Fibroblast of villous mesenchyme (primary cell): ENCODE measurements at regions not wholly inside any gene's neighbourhood (a gene's known extent, or its start where the extent isn't known, plus 50 kb on each side); places are given as distances from the start of the nearest gene placed in this dataset.

ENCODE experiments used
- DNase-seq: peaks from one replicate; pipeline ENCODE4 v3.0.0-alpha.2; 2010; ENCODE audit warnings: low read depth
- H3K4me3 ChIP-seq: 2 replicates; pipeline ENCODE4 v1.5.1; 2011; ENCODE audit warnings: low read depth, mild to moderate bottlenecking, low read length
- TF ChIP-seq, protein P1 (sequence below): IDR thresholded peaks from 2 replicates; pipeline ENCODE4 v1.5.1; 2012; ENCODE audit warnings: low read depth, mild to moderate bottlenecking, low read length; ENCODE audit not compliant: insufficient read depth

DNA sequence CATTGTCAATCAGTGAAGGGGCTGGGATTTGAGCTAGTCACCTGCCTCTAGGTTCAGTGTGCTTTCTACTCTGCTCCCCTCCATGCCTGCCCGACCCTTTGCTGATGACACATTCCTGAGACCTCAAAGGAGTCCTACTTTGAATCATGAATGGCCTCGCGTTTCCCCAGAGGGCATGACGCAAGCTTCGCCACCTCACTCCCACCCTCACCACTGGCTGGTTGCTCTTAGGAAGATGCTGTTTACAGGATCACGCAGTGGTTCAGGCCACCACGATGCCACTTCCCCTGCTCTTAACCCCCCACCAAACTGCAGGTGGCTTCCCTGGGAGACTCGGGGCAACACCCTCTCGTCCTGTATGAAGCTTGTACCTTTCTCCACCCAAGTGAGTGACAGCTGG is 62.9 kb upstream of the B3GAT1 start:
- TF ChIP-seq, protein P1, sequence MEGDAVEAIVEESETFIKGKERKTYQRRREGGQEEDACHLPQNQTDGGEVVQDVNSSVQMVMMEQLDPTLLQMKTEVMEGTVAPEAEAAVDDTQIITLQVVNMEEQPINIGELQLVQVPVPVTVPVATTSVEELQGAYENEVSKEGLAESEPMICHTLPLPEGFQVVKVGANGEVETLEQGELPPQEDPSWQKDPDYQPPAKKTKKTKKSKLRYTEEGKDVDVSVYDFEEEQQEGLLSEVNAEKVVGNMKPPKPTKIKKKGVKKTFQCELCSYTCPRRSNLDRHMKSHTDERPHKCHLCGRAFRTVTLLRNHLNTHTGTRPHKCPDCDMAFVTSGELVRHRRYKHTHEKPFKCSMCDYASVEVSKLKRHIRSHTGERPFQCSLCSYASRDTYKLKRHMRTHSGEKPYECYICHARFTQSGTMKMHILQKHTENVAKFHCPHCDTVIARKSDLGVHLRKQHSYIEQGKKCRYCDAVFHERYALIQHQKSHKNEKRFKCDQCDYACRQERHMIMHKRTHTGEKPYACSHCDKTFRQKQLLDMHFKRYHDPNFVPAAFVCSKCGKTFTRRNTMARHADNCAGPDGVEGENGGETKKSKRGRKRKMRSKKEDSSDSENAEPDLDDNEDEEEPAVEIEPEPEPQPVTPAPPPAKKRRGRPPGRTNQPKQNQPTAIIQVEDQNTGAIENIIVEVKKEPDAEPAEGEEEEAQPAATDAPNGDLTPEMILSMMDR = no peak

DNA sequence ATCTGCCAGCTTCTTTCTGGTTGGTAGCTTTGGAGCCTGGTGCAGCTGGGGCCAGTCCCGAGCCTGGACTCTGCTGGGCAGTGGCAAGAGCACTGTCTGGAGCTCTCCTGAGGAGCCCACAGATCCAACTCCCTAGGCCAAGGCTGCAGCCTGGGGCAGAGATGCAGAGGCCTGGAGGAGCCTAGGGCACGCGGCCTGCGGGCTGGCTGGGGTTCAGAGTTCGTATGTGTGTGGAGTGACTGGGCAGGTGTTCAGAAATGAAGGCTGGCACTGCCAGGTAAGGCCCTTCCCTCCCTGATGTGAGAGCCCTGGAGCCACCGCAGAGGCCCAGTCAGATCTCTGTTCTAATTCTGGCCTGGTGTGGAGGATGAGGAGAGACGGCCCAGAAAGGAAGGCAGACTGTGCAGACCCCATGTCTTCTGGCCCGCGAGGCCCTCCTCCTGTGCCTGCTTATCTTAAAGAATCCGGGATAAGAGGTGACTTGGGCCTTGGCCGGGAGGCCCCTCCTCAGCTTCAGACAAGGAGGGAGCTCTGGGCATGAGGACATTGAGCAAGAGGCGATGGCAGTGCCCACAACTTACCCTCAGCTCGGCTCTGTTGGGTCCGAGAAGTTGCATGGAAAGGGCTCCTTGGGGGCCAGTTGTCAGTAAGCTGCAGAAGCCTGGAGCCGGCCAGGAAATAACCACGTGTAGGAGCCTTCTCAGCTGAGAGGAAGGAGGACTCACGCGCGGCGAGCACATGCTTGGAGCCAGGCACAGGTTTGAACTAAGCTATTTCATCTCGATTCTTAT is 62.2 kb upstream of the B3GAT1 start:
- no peak overlapping the region for H3K4me3 ChIP-seq
- DNase-seq = no peak
- TF ChIP-seq, protein P1 = no peak

More for the DNA sequence above, 62.9 kb upstream of the B3GAT1 start:
- H3K4me3 ChIP-seq = no peak overlapping the region
- no peak for DNase-seq

DNA sequence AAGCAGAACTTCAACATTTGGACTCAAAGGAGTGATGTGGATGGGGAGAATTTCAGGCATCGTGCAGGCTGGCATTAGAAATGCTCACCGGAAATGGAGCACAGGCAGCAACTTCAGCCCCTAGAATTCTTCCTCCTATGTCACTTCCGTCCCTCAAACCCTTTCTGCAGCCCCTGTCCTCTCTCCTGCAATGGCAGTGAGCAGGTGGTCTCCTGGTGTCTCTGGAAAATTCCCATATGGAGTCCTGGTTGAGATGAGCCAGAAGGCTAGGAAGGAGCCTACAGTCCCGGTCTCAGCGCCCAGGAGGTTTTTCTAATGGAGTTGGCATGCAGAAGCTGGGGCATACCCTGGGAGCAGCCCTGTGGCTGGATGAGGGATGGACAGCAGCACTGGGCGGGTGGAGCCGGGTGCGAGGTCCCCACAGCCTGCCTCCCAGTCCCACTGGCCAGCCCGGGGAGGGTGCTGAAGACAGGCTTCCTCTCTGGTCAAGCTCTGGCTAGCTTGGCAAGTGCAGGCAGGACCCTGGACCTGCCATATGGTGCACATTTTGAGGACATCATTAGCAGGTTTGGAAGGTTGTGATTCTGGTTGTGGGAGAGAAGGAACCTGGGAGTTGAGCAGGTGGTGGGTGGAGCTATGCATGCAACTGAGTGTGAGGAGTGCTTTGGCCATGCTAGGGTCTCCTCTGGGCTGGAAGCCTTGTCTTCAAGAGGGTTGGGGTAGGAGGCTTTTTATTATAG is 59.8 kb upstream of the B3GAT1 start:
- TF ChIP-seq, protein P1 = no peak
- no peak for DNase-seq
- H3K4me3 ChIP-seq = no peak overlapping the region

DNA sequence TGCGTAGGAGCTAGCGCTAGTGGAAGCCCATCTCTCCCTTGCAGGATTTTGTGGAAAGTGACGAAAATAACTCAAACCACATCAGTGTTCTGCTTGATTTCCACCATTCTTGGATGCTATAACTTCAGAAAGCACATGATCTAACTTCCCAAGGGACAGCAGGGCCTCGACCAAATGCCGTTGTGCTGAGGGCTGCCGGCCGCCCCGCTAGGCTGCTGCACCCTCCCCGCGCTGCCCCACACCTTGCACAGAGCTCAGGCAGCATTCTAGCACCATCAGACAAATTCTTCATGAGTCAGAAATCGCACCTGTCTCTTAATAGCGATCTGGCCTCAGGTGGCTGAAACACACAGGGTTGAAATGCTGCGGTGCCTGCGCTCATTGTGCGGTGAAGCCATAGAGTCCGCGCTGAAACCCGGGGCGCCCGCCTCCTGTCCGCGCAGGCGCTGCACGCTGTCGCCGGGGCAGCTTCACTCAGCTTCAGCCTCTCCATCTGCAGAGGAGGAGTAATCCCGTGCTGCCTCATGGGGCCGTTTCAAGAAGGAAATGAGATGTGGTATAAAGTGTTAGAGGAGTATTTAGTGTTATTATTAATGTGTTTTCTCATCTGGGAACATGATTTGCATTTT is 59.2 kb upstream of the B3GAT1 start:
- no peak overlapping the region for H3K4me3 ChIP-seq
- no peak for DNase-seq

DNA sequence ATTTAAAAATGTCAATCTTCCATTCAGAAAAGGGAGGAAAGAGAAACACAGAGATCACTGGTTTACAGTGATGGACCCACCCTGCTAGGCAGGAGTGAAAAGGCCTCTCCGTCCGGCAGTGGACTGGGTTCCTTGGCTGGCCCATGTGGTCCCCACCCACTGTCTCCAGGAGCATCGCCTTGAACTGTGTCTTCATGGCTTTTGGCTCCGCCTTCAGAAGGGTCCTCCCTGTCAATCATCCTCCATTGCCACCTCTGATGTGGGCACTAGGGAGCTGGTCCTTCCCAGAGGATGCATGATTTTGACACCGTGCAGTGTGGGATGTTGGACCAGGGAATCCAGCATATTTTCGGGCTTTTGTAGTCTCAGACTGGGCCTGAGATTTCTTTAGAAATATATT is 58.2 kb upstream of the B3GAT1 start:
- no peak for DNase-seq
- TF ChIP-seq, protein P1 = no peak
- H3K4me3 ChIP-seq = no peak overlapping the region

More for the DNA sequence above, 59.2 kb upstream of the B3GAT1 start:
- TF ChIP-seq, protein P1 = no peak

DNA sequence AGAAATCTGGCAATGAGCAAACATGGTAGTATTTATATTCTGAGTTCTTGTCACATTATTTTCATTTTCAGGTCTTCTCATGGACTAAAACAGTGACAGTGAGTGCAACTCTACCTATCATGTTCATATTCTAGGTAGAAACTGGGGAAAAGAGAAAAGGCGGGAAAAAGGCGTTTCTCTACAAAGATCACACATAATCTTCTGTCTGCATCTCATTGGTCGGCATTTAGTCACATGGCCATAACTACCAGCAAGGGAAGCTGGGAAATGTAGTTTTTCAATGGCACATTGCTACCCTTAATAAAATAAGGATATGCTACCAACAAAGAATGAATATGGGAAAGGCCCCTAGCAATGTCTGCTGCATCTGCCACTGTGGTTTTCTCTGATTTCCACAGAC is 57.6 kb upstream of the B3GAT1 start:
- TF ChIP-seq, protein P1 = no peak
- no peak overlapping the region for H3K4me3 ChIP-seq
- no peak for DNase-seq
